Stimulated activated CD4-positive, alpha-beta T cell treated with anti-CD3 and anti-CD28 coated beads, Interleukin-1b, Interleukin-23, amount 100 ng/mL, for 24 hours (primary cell): ENCODE measurements at regions not wholly inside any gene's neighbourhood (a gene's known extent, or its start where the extent isn't known, plus 50 kb on each side); places are given as distances from the start of the nearest gene placed in this dataset.

Experiments used
- DNase-seq, 4 experiments: peaks; one replicate each; pipeline ENCODE4 v3.0.0-alpha.2; 2020; ENCODE audit warnings: low read depth in 4 of 4, low spot score in 1 of 4

GRCh38 chr1:218670875-218671274 is 325.7 kb downstream of the TGFB2 start:
- no peak for DNase-seq

GRCh38 chr1:218671573-218671972 is 326.4 kb downstream of the TGFB2 start:
- DNase-seq = no peak

- no peak for DNase-seq
Measured at GRCh38 chr1:218673170-218673569, 328.0 kb downstream of the TGFB2 start.

GRCh38 chr1:218674280-218674773 is 329.2 kb downstream of the TGFB2 start:
- DNase-seq = no peak

- no peak for DNase-seq
Measured at GRCh38 chr1:218677026-218677425, 331.9 kb downstream of the TGFB2 start.

- DNase-seq = no peak
Measured at GRCh38 chr1:218679391-218679790, 334.3 kb downstream of the TGFB2 start.

- no peak for DNase-seq
Measured at GRCh38 chr1:218679988-218680748, 335.0 kb downstream of the TGFB2 start.

- DNase-seq = no peak
Measured at GRCh38 chr1:218683242-218683641, 338.1 kb downstream of the TGFB2 start.

GRCh38 chr1:218686258-218686657 is 341.1 kb downstream of the TGFB2 start:
- DNase-seq = no peak

GRCh38 chr1:218686761-218687160 is 341.6 kb downstream of the TGFB2 start:
- DNase-seq = no peak

GRCh38 chr1:218692808-218693207 is 347.7 kb downstream of the TGFB2 start:
- DNase-seq = no peak

GRCh38 chr1:218693599-218693998 is 348.5 kb downstream of the TGFB2 start:
- DNase-seq = no peak

GRCh38 chr1:218694085-218694484 is 348.9 kb downstream of the TGFB2 start:
- no peak for DNase-seq

GRCh38 chr1:218694636-218695035 is 349.5 kb downstream of the TGFB2 start:
- no peak for DNase-seq

GRCh38 chr1:218695525-218695924 is 350.4 kb downstream of the TGFB2 start:
- DNase-seq = no peak

GRCh38 chr1:218698141-218698540 is 353.0 kb downstream of the TGFB2 start:
- DNase-seq = no peak

GRCh38 chr1:218699421-218699820 is 354.3 kb downstream of the TGFB2 start:
- no peak for DNase-seq

GRCh38 chr1:218699865-218700264 is 354.7 kb downstream of the TGFB2 start:
- no peak for DNase-seq

- no peak for DNase-seq
Measured at GRCh38 chr1:218700666-218701065, 355.5 kb downstream of the TGFB2 start.

- no peak for DNase-seq
Measured at GRCh38 chr1:218701131-218701530, 356.0 kb downstream of the TGFB2 start.

GRCh38 chr1:218702775-218703174 is 357.6 kb downstream of the TGFB2 start:
- DNase-seq = no peak

- no peak for DNase-seq
Measured at GRCh38 chr1:218703836-218704235, 358.7 kb downstream of the TGFB2 start.

GRCh38 chr1:218705391-218705790 is 360.3 kb downstream of the TGFB2 start:
- no peak for DNase-seq
